GM12891 (cell line): ENCODE measurements at regions not wholly inside any gene's neighbourhood (a gene's known extent, or its start where the extent isn't known, plus 50 kb on each side); places are given as distances from the start of the nearest gene placed in this dataset.

Experiments used
- DNase-seq: peaks from one replicate; pipeline ENCODE4 v3.0.0; 2011; ENCODE audit warnings: low spot score; ENCODE audit not compliant: insufficient read length
- FAIRE-seq: peaks from 2 replicates; lab custom pipeline; 2011; peaks lifted over from hg19 to GRCh38; lab: Jason Lieb, UNC
- PAX5 ChIP-seq: IDR thresholded peaks from 2 replicates; pipeline ENCODE4 v1.6.1; 2011; ENCODE audit warnings: low read length, moderate library complexity, mild to moderate bottlenecking; ENCODE audit not compliant: insufficient read depth, severe bottlenecking
- POLR2A ChIP-seq: IDR thresholded peaks from 2 replicates; pipeline ENCODE4 v1.6.1; 2011; ENCODE audit warnings: low read depth, low read length, control low read depth
- POLR2AphosphoS5 ChIP-seq: IDR thresholded peaks from 2 replicates; pipeline ENCODE4 v1.6.1; 2011; ENCODE audit warnings: low read depth, low read length, control low read depth
- POU2F2 ChIP-seq: IDR thresholded peaks from 2 replicates; pipeline ENCODE4 v1.6.1; 2011; ENCODE audit warnings: low read depth, mild to moderate bottlenecking, control low read depth, low read length, moderate library complexity
- SPI1 ChIP-seq: IDR thresholded peaks from 2 replicates; pipeline ENCODE4 v1.6.1; 2011; ENCODE audit warnings: low read depth, low read length, control low read depth
- TAF1 ChIP-seq: IDR thresholded peaks from 2 replicates; pipeline ENCODE4 v1.6.1; 2011; ENCODE audit warnings: low read depth, low read length, control low read depth

- DNase-seq, result no peak
- no peak for FAIRE-seq
- TF ChIP-seq POLR2A (no peak), TAF1 (no peak), SPI1 (no peak), POLR2AphosphoS5 (no peak), PAX5 (no peak)
Observed at GRCh38 chr6:134527108-134527787, 209.3 kb upstream of the SGK1 start.

- no peak for FAIRE-seq
- TF ChIP-seq PAX5 (no peak), POLR2AphosphoS5 (no peak), TAF1 (no peak), SPI1 (no peak), POU2F2 (no peak), POLR2A (no peak)
- no peak for DNase-seq
Observed at GRCh38 chr6:134525190-134525868, 207.4 kb upstream of the SGK1 start.

GRCh38 chr6:134523903-134524650 is 206.2 kb upstream of the SGK1 start:
- TF ChIP-seq SPI1 (no peak), POU2F2 (no peak), POLR2A (no peak), TAF1 (no peak), POLR2AphosphoS5 (no peak), PAX5 (no peak)
- no peak for FAIRE-seq
- DNase-seq, result no peak

GRCh38 chr6:134523051-134523450 is 205.1 kb upstream of the SGK1 start:
- DNase-seq (no peak), FAIRE-seq (no peak)
- no peak for TF ChIP-seq POLR2A
- TF ChIP-seq POLR2AphosphoS5, result no peak
- no peak for TF ChIP-seq TAF1
- TF ChIP-seq POU2F2, result no peak
- no peak for TF ChIP-seq SPI1
- no peak for TF ChIP-seq PAX5

GRCh38 chr6:134521116-134521501 is 203.2 kb upstream of the SGK1 start:
- DNase-seq (no peak), FAIRE-seq (no peak)
- TF ChIP-seq TAF1 (no peak), POLR2AphosphoS5 (no peak), POU2F2 (no peak), SPI1 (no peak), POLR2A (no peak), PAX5 (no peak)

GRCh38 chr6:134520181-134521115 is 202.5 kb upstream of the SGK1 start:
- FAIRE-seq, result no peak
- no peak for DNase-seq
- TF ChIP-seq PAX5, result no peak
- TF ChIP-seq POLR2A, result no peak
- no peak for TF ChIP-seq SPI1
- no peak for TF ChIP-seq POLR2AphosphoS5
- TF ChIP-seq POU2F2, result no peak
- TF ChIP-seq TAF1, result no peak

- no peak for FAIRE-seq
- no peak for DNase-seq
- TF ChIP-seq POLR2A (no peak), POLR2AphosphoS5 (no peak), SPI1 (no peak)
Observed at GRCh38 chr6:134519465-134519864, 201.6 kb upstream of the SGK1 start.

GRCh38 chr6:134517868-134518267 is 200.0 kb upstream of the SGK1 start:
- no peak for DNase-seq
- no peak for TF ChIP-seq POU2F2
- TF ChIP-seq POLR2AphosphoS5, result no peak
- no peak for TF ChIP-seq PAX5
- no peak for TF ChIP-seq SPI1
- FAIRE-seq, result no peak

- TF ChIP-seq PAX5, result no peak
- no peak for TF ChIP-seq POU2F2
- TF ChIP-seq SPI1, result no peak
- no peak for TF ChIP-seq POLR2A
- no peak for TF ChIP-seq TAF1
- TF ChIP-seq POLR2AphosphoS5, result no peak
- no peak for DNase-seq
- no peak for FAIRE-seq
Observed at GRCh38 chr6:134517145-134517658, 199.3 kb upstream of the SGK1 start.
